ENCODE measurements at regions not wholly inside any gene's neighbourhood (a gene's known extent, or its start where the extent isn't known, plus 50 kb on each side); places are given as distances from the start of the nearest gene placed in this dataset.

- no peak for TF ChIP-seq CTCF (IDR thresholded peaks at IDR 0.05; ENCODE audit: low read depth, low read length, poor library complexity, severe bottlenecking)
- no peak for TF ChIP-seq EZH2phosphoT487 (IDR thresholded peaks at IDR 0.05; ENCODE audit: borderline replicate concordance, low read length)
These were observed 522.6 kb downstream of the QKI start for GRCh38 chr6:163937071-163937470.
